Activated CD4-positive, CD25-positive, alpha-beta regulatory T cell treated with anti-CD3 and anti-CD28 coated beads, Interleukin-2, amount 50 U/mL, for 16 hours (primary cell): ENCODE measurements at regions not wholly inside any gene's neighbourhood (a gene's known extent, or its start where the extent isn't known, plus 50 kb on each side); places are given as distances from the start of the nearest gene placed in this dataset.
"Not testable (repeated sequence)": the region's sequence is repeated elsewhere in the genome, so short reads cannot be mapped to it uniquely, and the experiment has no call there.

Source experiments
- DNase-seq: peaks from one replicate; pipeline ENCODE4 v3.0.0-alpha.2; 2020; ENCODE audit warnings: low read depth, low spot score

DNA sequence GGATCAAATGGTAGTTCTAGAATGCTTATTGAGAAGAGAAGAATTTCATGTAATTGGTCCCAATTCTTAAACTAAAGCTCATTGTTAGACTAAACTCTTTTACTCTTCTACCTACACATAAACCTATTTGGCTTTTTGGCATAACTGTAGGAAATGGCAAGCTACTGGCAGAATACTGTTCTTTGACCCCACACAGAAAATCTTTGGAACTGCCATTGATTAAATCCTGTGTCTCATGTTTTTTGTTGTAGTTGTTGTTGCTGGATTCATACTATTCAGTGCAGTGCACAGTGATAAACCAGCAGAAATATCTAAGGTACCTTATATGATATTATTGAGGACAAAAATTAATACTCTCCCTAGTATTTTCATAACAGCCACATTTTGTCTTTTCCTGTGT lies 242.1 kb upstream of the SGK1 start:
- DNase-seq = no peak

DNA sequence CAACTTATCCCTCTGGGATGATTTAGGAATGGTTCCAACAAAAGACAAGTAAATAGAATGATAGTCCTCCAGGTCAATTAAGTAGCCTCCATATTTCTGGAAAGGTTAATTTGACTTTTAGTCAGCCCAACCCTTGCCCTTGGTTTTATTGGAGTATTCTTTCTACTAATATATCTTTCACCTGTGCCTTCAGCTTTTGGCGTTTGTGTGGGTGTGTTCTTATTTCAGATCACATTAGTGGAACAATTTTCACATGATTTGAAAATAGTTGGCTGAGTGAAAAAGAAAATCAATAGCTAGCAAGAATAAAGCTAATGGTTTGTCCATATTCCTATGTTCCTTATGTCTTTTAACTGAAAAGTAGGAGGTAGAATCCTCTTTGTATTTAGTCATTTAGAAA lies 239.6 kb upstream of the SGK1 start:
- DNase-seq = no peak

DNA sequence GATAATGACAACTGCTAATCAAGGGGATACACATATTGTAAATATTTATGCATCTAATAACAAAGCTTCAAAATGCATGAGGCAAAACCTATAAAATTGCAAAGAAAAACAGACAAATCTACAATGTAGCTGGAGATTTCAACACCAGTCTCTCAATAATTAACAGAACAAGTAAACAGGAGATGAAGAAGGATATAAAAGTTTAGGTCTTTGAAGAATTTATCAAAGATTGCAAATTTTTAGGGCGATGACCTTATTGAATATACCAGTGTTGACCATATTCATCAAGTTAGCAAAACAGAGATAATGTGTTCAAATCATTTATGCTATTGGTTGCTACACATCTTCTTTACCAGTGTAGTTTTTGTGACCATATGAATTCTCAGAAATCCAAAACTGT lies 237.8 kb upstream of the SGK1 start:
- DNase-seq = no peak

DNA sequence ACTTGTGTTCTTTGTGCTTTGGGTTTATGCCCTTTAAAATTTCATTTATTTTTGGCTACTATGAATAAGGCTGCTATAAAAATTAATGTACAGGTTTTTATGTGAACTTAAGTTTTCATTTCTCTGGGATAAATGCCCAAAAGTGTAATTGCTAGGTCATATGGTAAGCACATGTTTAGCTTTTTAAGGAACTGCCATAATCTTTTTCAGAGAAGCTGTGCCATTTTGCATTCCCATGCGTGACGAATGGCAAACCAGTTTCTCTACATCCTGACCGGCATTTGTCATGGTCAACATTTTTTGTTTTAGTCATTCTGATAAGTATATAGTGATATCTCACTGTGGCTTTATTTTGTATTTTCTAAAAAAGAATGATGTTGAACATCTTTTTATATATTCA lies 236.0 kb upstream of the SGK1 start:
- no peak for DNase-seq

DNA sequence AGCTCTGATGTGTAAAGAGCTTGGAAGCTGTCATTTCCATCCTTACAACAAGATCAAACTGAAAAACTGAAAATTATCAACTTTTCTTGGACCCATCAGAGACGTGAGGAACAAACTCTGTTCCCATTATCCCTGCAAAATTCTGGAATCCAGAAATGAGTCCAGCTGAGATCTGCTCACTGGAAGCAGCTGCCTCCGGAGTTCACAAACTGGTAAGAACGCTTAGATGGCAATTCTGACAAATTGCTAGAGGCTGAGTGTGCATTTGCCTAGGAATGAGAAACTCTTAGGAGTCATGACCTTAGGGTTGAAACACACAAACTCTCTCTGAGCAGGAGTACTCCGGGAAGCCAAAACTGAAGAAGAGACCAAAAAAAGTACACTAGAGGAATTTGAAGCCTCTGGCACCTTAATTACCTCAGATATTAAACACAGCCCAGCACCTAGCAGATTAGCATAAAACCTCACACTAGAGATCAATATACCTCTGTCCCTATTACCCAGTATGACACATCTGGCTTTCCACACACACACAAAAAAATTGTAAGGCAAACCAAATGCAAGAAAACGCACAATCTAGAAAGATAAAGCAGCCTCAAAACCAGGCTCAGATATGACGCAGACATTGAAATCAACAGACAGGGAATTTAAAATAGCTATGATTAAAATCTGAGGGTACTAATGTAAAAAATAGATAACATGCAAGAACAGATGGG lies 233.5 kb upstream of the SGK1 start:
- no peak for DNase-seq

DNA sequence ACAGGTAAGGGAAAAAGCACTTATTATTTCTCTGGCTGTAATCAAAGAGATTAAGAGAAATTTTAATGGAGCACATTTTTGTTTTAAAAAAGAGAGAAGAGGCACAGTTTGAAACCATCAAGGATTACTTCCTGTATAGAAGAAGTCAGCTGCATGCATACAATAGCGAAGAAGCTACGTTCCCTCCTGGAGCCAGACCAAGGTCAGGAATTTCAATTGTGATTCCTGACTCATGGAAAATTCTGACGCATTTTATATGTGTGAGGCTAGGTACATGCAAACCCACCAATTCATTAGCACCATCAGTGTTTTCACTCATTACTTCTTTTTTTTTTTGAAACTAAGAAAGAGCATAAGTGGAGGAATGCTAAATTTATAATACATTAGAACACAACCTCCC lies 232.7 kb upstream of the SGK1 start:
- no peak for DNase-seq

DNA sequence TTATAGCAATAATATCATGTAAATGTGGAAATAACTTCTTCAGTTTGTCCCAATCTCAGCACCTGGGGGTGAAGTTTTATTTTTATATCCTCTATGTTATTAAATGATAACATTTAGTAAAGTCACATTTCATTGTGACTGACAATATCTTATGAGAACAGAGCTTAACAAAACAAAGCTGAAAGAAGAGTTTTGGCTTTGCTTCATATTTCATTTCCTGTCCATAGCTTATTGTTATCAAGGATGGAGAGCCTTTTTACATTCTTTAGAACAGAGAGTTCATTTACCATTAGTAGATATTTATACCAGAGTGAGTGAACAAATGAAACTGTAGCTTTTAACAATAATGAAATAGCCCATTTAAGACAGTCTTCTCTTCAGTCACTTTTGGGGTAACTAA lies 231.9 kb upstream of the SGK1 start:
- no peak for DNase-seq

DNA sequence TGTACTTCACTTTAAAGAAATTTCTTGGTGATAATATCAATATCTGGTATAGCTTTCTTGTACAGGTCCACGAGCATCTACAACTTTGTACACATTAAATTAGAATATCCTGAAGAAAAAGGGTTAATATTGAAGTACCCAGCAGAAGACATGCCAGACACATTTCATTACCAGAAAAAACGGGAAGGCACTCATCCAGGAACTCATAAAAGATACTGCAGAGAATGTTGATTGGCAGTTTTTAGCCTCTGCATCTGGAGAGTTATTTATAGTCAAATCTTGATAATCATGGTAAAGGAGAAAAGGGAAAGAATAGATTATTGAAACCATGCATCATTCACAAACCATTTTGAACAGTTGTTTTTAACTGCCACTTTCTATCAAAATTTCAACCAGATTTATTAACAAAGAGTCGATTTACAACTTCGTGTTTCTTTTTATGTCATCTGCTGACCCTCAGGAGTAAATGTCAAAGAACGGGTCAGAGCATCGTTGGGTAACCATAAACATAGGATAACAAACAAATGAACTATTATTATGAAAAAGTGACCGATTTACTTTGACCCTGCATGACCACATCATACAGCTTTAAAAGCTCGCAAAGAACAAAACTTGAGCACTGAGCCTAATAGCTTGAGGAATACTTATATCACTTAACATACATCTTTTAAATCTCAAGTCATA lies 229.2 kb upstream of the SGK1 start:
- DNase-seq = no peak

DNA sequence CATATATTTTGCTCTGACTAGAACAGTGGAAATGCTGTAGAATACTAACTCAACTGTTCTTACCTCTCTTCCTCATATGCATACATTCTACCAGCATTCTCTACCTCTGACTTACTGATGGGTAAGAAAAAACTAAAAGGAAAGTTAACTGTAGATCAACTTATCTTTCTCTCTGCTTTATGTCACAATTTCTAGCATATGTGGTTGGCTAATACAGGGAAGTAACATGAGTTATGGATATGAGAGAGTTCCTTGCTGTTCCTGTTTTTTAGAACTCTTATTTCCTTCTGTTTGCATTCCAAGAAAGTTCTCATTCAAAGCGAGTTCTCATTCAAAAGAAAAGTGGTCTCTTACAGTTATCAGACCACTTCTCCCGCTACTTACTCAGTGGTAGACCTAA lies 226.8 kb upstream of the SGK1 start:
- DNase-seq = no peak

DNA sequence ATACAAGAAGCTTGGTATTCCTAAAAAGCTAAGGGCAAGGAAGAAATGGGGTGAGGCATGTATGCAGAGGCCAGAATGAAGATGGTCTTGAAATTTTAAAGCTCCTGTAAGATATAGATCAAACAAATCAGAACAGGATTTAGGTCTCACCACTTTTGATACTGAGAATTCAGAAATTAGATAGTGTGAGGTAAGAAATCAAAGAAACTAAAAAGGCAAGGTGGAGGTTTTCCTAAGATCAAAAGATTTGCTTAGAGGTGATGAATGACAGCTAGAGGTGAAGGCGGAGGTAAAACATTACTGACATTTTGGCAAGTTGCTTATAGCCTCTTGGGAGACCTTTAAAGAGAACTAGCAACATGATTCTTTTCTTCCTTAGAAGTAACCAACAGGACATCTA lies 225.2 kb upstream of the SGK1 start:
- no peak for DNase-seq

DNA sequence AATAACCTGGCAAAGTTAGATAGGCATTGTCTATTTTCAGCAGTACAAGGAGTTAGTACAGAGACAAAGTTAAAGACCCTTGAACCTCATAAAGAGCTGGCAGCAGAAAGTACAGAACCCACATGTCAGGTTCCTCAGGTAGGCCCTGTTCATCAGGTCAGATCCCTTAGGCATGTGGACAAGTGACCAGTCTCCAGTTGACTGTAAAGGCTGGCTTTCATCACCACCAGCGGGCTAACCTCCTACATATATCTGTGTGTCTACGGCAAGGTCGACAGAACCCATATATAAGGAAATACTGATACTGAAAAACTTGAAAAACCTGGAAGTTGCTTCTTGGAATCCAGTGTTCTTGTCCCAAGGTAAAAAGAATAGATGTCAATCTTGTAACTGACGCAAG lies 223.1 kb upstream of the SGK1 start:
- no peak for DNase-seq

DNA sequence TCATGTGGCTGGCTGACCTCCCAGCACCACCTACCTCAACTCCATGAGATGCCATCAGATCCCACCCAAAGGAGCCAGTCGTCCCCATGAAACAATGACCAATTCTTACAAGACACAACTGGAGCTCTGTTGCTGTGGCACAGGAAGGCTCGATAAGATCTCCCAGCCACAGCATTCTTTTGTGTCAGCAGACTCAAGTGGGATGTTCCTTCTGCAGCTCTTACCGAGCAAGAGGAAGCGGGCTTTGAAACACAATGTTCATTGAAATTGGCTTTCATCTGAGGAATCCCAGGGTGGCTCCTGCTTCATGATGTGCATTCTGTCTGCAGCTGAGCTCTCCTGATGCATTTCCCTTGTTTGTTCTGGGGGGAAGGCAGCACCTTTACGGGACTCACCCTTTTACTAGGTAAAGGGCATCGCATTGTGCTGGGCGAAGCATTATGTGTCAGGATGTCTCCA lies 222.0 kb upstream of the SGK1 start:
- DNase-seq = no peak

DNA sequence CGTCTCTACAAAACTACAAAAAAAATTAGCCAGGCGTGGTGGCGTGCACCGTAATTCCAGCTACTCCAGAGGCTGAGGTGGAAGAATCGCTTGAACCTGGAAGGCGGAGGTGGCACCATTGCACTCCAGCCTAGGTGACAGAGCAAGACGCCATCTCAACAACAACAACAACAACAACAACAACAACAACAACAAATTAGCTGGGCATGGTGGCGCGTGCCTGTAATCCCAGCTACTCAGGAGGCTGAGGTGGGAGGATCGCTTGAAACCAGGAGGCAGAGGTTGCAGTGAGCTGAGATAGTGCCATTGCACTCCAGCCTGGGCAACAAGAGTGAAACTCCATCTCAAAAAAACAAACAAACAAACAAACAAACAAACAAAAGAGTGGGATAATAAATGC lies 219.9 kb upstream of the SGK1 start:
- not testable (repeated sequence) for DNase-seq

DNA sequence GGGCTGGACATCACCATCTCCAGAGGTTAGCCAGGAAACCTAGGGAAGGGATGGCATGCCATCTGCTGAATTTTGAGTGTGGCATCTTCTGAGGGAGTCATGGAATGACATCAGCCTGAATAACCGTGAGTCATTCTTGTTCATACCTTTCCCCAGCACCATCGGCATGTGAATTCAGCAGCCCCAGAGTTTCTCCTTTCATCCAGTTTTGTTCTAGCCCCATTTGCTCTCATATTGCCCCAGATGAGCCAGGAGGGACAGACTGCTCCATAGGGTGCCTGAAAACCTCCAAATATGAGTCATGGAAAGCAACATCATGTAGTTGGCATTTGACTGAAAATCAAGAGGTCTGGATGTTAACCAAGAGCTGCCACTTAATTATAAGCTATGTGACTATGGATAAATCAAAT lies 219.2 kb upstream of the SGK1 start:
- DNase-seq = no peak

DNA sequence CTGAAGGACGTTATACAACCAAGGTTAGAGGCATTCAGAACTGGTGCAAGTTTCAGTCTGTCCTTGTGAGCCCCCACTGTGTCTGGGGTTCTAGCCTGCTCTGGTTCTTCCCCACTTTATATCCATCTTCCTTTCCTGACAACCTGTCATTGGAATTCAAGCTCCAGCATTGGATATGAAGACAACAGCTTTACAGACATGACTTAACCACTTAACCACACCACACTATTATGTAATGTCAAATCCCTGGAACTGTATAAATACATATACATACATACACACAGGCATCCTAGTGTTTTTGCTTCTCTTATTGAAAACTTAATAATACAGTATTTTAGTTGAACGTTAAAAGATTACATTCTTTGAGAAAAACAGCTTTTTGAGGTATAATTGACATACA lies 217.9 kb upstream of the SGK1 start:
- no peak for DNase-seq

DNA sequence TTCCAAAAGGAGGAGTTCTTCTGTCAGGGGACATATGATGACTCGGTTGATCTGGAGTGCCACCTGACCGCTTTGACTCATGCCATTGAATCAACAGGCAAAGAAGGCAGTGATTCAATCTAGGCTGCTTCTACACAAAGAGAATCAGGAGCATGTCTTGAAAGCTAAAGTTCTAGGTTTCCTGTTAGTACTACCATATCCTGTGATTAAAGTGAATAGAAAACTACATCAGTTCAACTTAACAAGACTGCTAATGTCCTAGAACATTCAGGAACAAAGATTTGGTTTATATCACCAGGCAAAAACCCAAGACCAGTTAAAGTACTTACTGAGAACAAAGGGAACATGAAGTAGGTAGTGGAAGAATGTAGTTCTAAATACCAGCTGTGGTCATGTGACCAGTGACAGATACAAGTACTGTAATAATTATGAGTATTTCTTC lies 216.8 kb upstream of the SGK1 start:
- DNase-seq = no peak

DNA sequence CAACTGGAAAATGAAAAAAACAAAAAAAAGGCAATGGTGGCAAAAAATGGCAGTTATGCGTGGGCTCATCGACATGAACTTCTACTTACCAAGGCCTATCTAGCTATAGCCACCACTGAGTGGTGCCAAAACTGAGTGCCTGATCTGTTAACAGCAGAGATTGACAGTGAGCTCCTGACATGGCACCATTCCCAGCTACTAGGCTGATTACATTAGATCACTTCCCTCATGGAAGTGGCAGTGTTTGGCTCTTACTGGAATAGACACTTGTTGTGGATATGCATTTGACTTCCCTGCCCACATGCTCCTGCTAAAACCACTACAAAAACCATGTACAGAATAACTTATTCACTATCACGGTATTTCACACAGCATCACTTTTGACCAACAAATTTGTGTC lies 216.1 kb upstream of the SGK1 start:
- DNase-seq = no peak

DNA sequence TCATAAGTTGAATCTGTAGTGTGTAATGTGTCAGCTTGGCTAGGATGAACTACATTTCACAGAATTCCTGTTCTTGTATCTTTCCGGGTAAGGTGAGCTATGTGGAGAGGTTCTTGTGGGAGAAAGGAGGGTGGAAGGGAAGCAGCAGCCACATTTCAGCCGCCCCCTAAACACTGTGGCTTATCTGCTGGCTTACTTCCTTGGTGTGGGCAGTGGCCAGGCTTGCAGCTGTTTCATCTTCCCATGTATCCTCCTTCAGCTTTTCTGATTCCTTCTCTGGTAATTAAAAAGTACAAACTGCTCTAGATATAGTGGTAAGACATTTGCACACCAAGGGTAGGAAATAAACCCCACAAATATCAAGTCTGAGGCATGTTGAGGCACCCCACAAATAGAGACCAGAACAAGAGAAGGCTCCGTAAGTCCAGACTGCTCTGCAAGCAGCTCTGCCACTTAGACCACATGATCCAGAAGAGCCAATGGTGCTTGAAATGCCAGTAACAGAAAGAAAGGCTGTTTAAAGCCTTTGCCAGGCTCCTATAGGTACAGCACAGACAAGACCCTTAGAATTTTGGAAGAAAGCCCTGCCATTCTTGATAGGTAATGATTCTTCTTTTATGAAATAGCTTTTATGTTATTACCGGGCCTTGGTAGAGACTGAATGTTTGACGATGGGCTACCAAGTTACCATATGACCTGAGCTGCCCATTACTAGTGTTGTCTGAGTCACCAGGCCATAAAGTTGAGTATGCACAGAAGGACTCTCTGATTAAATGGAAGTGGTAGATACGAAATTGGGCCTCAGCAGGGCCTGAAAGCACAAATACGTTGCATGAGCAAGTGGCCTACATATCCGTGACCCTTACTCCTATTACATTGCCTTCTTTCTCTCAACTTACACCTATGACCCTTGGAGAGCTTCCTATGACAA lies 215.0 kb upstream of the SGK1 start:
- DNase-seq = no peak

DNA sequence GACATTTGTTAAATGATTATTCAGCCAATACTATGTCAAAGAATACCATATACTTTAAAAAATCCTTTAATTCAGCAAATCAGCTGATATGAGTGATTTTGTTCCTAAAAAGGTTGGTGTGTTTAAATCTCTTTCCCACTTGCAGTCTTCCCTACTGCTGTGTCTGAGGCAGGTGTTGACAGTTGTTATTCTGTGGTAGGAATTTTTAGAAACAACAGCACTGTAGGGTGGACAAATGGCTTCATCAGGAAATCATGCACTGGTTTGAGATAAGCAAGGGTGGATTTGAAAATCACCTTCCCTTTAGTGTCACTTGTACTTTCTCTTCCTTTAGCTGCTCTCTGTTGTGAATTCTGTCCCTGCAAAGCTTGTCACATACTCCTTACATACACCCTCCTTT lies 213.7 kb upstream of the SGK1 start:
- DNase-seq = no peak

DNA sequence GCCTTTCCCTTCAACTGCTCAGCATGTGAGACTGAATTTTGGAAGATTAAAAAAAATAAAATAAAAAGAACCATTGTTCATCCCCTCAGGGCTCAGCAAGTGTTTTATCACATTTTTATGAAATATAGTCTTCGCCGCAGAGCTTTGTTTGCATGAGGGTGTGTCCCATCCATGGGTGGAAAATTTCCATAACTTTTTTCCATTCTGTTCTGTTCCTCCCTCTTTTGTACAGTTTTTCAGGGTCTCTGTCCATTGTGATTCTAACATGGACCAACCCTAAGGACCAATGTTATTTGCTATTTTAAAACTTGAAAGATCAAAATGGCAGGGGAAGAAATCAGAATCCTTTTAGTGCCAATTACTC lies 213.3 kb upstream of the SGK1 start:
- no peak for DNase-seq

DNA sequence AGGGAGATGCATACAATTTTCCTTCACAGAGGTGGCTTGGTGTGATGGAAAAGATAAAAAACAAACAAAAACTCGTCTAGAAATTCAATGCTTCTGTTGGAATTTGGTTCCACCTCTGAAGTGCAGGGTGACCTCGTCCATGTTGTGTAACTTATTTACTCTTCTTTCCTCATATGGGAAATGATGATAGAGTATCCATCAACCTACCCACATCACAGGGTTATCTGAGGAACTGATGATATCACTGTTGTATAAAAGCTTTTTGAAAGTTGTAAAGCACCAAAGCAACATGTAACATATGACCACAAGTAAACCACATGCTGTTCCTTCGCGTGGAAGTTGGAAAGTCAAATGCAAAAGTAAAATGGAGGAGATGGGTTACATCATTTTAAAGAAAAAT lies 212.0 kb upstream of the SGK1 start:
- no peak for DNase-seq

DNA sequence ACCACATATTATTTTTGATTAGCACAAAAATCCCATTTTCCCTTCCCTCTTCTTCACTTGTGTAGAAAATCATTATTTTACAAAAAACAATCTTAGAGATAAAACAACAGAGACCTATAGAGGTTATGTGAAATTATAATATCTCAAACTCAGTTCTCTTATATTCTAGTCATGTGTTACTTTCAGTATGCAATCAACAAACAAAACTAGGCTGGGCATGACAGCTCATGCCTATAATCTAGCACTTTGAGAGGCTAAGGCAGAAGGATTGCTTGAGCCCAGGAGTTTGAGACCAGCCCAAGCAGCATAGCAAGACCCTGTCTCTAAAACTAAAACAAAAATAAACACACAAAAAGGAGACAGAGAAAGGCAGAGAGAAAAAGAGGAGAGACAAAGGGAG lies 211.4 kb upstream of the SGK1 start:
- no peak for DNase-seq
